Adrenal gland (tissue), 9 donors: ENCODE measurements at regions not wholly inside any gene's neighbourhood (a gene's known extent, or its start where the extent isn't known, plus 50 kb on each side); places are given as distances from the start of the nearest gene placed in this dataset.
A peak's percentile ranks its signal among the peaks of the same experiment; 100 is the strongest.

Experiments
- DNase-seq, 7 donors: peaks; one replicate each; pipeline ENCODE4 v3.0.0-alpha.2; 2019 to 2020
- H3K27ac ChIP-seq, 5 donors: fragments of 200-600 bp; sonication (generic) in 4 of 5; 1 replicate in 3 of 5; 2 replicates in 2 of 5; pipeline versions ENCODE4 v1.5.1 to v1.8.0; 2016 to 2020; ENCODE audit warnings: mild to moderate bottlenecking in 1 of 5
- H3K27me3 ChIP-seq: fragments of 200-600 bp; 2 replicates; pipeline ENCODE4 v1.8.0; 2021
- H3K36me3 ChIP-seq, 2 donors: fragments of 200-600 bp; replicated peaks in 1 of 2; 1 replicate in 1 of 2; 2 replicates in 1 of 2; pipeline versions ENCODE4 v1.5.1 to v1.8.0; 2018 to 2022
- H3K4me1 ChIP-seq, 2 donors: fragments of 200-600 bp; replicated peaks in 1 of 2; 1 replicate in 1 of 2; 2 replicates in 1 of 2; pipeline versions ENCODE4 v1.5.1 to v1.8.0; 2018 to 2021
- H3K4me3 ChIP-seq, 4 donors: fragments of 200-600 bp; sonication (generic) in 3 of 4; one replicate each; pipeline ENCODE4 v1.5.1; 2016 to 2018
- H3K9me3 ChIP-seq, 3 donors: fragments of 200-600 bp; sonication (generic) in 1 of 3; replicated peaks in 1 of 3; 1 replicate in 2 of 3; 2 replicates in 1 of 3; pipeline versions ENCODE4 v1.5.1 to v1.8.0; 2016 to 2021
- POLR2A ChIP-seq, 2 donors: fragments of 450-650 bp; IDR thresholded peaks; one replicate each; pipeline ENCODE4 v1.6.1; 2017; ENCODE audit warnings: antibody characterized with exemption in 2 of 2, mild to moderate bottlenecking in 2 of 2, moderate library complexity in 1 of 2
- WGBS, 4 donors: extraction: QIAGEN DNeasy Blood & Tissue Kit in 2 of 4; methylation state at CpG; one replicate each; pipeline versions ENCODE4 v1.1.5 to v1.1.7; 2013 to 2017; 5-methylcytosine and 5-hydroxymethylcytosine counted together
- intact Hi-C, 2 donors: fragments of 100-400 bp; cut with DNase I; formaldehyde crosslinking; loops; one replicate each; pipeline versions ENCODE4 v1.14.1 to v1.15.0; 2022 to 2023
- TF ChIP-seq, protein P1 (sequence below), 6 experiments: fragments of 450-650 bp in 4 of 6; fragments of 200-600 bp in 2 of 6; sonication (generic) in 1 of 6; IDR thresholded peaks; 1 replicate in 5 of 6; 2 replicates in 1 of 6; pipeline versions ENCODE4 v1.5.1 to v1.8.0; 2016 to 2021; ENCODE audit warnings: antibody characterized with exemption in 6 of 6, mild to moderate bottlenecking in 2 of 6, moderate library complexity in 1 of 6
- donor health status: healthy with polysubstance abuse.
- donor health status: Bipolar disorder and iron deficiency.
- donor health status: DM: yes; HTN: yes; CAD: no.
- donor health status: DM: no; HTN: no; CAD: no.
- donor health status: DM: no; HTN: no; CAD: no.

DNA sequence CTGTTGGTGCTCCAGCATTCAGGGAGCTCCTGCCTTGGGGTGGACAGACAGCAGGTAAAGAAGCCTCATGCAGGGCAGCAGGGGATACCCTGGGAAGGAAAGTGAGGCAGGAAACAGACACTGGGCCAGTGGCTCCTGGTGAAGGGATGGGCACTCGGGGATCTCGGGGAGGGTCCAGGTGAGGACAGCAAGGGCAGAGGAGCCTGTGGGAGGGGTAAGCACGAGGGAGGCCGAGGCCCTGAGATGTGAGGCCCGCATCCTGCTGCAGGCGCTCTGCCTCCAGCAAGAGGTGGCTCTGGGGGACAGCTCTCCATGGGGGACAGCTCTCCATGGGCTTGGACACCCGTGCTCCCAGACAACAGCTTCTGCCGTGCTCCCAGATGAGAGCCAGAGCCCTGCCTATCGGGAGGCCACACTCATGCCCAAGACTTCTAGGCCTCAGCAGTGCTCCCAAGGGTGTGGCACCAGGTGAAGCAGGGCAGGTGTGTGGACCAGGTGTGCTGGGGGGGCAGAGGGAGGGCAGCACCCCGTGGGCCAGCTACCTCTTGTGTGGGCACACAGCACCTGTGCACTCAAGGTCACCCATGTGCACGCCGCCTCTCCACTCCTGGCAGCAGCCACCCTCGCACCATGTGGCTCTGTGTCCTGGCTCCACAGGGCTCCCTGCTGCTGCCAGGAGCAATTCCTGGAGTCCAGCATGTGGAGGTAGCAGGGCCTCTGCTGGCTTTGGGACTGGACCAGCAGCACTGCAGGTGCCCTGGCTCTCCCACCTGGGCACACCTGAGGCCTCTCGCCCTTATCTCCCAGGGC, 93.6 kb upstream of the INSIG1 start:
- Histone ChIP-seq H3K9me3 (no peaks in the 10 kb centered on the region), H3K4me1 (no peaks in the 10 kb centered on the region), H3K4me3 (no peak overlapping the region), H3K36me3 (no peaks in the 10 kb centered on the region), H3K27me3 (peaks cover 3% of the 10 kb centered on the region), H3K27ac (no peak overlapping the region)
- intact Hi-C loops = no loop called here
- WGBS, 4 donors = 86 to 95% (median 90%) methylated on average over 4 to 14 of the region's 14 CpGs
- DNase-seq = no peak
- TF ChIP-seq, protein P1, sequence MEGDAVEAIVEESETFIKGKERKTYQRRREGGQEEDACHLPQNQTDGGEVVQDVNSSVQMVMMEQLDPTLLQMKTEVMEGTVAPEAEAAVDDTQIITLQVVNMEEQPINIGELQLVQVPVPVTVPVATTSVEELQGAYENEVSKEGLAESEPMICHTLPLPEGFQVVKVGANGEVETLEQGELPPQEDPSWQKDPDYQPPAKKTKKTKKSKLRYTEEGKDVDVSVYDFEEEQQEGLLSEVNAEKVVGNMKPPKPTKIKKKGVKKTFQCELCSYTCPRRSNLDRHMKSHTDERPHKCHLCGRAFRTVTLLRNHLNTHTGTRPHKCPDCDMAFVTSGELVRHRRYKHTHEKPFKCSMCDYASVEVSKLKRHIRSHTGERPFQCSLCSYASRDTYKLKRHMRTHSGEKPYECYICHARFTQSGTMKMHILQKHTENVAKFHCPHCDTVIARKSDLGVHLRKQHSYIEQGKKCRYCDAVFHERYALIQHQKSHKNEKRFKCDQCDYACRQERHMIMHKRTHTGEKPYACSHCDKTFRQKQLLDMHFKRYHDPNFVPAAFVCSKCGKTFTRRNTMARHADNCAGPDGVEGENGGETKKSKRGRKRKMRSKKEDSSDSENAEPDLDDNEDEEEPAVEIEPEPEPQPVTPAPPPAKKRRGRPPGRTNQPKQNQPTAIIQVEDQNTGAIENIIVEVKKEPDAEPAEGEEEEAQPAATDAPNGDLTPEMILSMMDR (IDR thresholded peaks at IDR 0.05) = no peak
- TF ChIP-seq POLR2A (IDR thresholded peaks at IDR 0.05) = no peak

DNA sequence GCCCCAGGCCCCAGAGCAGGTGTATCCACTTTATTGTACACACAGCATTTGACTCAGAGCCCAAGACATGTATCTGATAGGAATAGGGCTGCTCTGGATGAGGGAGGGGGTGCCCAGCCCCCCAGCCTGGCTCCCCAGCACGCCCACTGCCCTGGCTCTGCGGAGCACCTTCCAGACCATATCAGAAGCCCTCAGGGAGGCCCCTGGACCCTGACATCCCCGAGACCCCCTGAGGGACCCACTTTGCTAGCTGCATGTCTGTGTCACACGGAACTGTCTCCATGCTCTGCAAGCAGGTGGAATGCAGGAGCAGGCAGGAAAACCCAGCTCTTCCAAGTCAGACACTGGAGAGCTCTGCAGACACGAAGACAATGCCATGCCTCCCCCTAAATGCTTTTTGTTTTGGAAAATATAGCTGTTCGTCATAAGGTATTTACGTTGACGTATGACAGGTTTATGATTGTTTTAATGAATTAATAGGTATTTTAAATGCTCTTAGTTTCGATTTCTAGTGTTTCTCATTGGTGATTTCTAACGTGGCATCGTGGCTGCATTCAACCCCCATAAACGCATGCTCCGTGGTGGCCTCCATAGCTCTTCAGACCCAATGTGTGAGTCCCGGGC, 92.8 kb upstream of the INSIG1 start:
- intact Hi-C loops = no loop called here

DNA sequence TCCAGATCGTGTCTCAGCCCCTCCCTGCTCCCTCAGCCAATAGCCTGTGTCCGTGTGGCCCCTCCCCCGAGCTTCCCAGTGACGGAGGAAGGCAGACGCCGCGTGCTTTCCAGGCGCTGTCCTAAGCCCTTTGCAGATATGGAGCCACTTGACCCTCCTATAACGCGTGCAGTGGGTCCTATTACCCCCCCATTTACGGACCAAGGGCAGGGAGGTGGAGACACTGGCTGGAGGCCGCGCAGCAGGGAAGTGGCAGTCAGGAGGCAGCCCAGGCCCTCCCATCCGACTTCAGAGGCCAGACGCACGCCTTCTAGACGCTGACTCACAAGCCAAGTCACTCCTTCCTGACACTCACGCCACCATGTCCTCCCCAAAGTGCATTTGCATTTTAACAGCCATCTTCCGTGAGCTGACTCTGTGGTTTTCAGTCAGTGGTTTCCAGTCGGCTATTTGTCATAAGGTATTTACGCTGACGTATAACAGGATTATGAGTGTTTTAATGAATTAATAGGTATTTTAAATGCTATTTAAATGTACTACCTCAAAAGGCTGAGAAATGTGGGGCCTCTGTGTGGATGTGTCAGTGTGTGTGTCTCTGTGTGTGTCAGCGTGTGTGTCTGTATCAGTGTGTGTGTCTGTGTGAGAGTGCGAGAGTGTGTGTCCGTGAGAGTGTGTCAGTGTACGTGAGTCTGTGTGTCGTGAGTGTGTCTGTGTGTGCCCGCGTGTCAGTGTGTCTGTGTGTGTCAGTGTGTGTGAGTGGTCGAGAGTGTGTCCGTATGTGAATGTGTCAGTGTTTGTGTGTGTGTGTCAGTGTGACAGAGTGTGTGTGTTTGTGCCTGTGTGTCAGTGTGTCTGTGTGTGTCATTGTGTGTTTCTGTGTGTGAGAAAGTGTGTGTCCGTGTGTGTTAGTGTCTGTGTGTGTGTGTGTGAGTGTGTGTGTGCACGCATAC, 92.0 kb upstream of the INSIG1 start:
- Histone ChIP-seq H3K4me1 (no peaks in the 10 kb centered on the region), H3K27ac (peak overlapping the region; percentile 39 to 96 (median 76)), H3K4me3 (peak overlapping the region in 1 of 4 donors; percentile 34), H3K27me3 (peaks cover 3% of the 10 kb centered on the region), H3K9me3 (no peaks in the 10 kb centered on the region), H3K36me3 (no peaks in the 10 kb centered on the region)
- intact Hi-C loops = no loop called here
- WGBS, 4 donors = 56 to 69% (median 59%) methylated on average over 22 to 33 of the region's 33 CpGs
- DNase-seq = peak; percentile 69 to 85 (median 76)
- TF ChIP-seq POLR2A (IDR thresholded peaks at IDR 0.05) = peak in 1 of 2 donors; percentile 27
- TF ChIP-seq, protein P1 (IDR thresholded peaks at IDR 0.05) = no peak

More for the DNA sequence above, 92.8 kb upstream of the INSIG1 start:
- Histone ChIP-seq H3K27ac (peak overlapping the region in 3 of 5 donors; percentile 76 to 96 (median 81)), H3K27me3 (peaks cover 3% of the 10 kb centered on the region), H3K4me3 (peak overlapping the region in 1 of 4 donors; percentile 34), H3K4me1 (no peaks in the 10 kb centered on the region), H3K36me3 (no peaks in the 10 kb centered on the region), H3K9me3 (no peaks in the 10 kb centered on the region)
- no peak for TF ChIP-seq POLR2A (IDR thresholded peaks at IDR 0.05)
- TF ChIP-seq, protein P1 (IDR thresholded peaks at IDR 0.05) = no peak
- 67 to 74% (median 68%) methylated on average over 10 to 14 of the region's 14 CpGs for WGBS, 4 donors
- no peak for DNase-seq
